Stomach (tissue), 4 donors: ENCODE measurements at regions not wholly inside any gene's neighbourhood (a gene's known extent, or its start where the extent isn't known, plus 50 kb on each side); places are given as distances from the start of the nearest gene placed in this dataset.

Experiments
- POLR2A ChIP-seq, 4 donors: fragments of 450-650 bp; IDR thresholded peaks; one replicate each; pipeline ENCODE4 v1.6.1; 2016; ENCODE audit warnings: antibody characterized with exemption in 4 of 4, control low read depth in 2 of 4, mild to moderate bottlenecking in 1 of 4, moderate library complexity in 1 of 4
- POLR2AphosphoS5 ChIP-seq, 3 donors: sonication (generic); formaldehyde crosslinking; IDR thresholded peaks; one replicate each; pipeline ENCODE4 v1.6.1; 2016; ENCODE audit warnings: antibody characterized with exemption in 3 of 3
- TF ChIP-seq, protein P1 (sequence below), 7 experiments: fragments of 450-650 bp in 4 of 7; fragments of 200-600 bp in 3 of 7; sonication (generic) in 3 of 7; IDR thresholded peaks; one replicate each; pipeline ENCODE4 v1.5.1; 2016 to 2019; ENCODE audit warnings: antibody characterized with exemption in 7 of 7, control low read depth in 2 of 7, mild to moderate bottlenecking in 1 of 7

DNA sequence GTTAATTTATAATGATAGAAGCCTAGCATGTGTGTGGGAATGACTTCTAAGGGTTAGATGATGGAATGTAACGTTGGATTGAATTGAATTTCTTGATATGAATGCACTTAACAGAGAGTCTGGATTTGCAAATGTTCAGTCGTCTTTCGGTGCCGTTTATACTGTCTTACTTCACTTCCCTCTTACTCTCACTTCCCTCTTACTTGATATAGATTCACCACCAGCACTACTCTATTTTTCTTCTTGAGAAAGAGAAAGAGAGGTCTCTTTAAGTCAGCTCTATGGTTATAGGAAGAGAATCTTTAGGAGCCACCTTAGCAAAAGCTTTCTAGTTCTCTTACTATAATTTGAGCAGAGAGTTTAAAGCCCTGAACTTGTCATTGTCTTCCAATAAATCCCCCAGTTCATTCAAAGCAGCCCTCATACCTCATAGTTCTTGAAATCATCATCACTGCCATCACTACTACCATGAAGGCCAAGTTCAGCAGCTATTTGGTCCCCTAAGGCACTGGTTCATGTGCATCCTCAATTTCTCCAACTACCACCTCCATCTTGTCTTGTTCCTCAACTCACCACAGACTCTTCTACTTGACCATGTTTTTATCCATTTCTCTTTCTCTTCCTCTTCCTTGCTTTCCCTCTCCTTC lies 501.7 kb upstream of the TCF4 start:
- TF ChIP-seq POLR2A (IDR thresholded peaks at IDR 0.05), result no peak
- TF ChIP-seq POLR2AphosphoS5 (IDR thresholded peaks at IDR 0.05), result no peak
- TF ChIP-seq, protein P1, sequence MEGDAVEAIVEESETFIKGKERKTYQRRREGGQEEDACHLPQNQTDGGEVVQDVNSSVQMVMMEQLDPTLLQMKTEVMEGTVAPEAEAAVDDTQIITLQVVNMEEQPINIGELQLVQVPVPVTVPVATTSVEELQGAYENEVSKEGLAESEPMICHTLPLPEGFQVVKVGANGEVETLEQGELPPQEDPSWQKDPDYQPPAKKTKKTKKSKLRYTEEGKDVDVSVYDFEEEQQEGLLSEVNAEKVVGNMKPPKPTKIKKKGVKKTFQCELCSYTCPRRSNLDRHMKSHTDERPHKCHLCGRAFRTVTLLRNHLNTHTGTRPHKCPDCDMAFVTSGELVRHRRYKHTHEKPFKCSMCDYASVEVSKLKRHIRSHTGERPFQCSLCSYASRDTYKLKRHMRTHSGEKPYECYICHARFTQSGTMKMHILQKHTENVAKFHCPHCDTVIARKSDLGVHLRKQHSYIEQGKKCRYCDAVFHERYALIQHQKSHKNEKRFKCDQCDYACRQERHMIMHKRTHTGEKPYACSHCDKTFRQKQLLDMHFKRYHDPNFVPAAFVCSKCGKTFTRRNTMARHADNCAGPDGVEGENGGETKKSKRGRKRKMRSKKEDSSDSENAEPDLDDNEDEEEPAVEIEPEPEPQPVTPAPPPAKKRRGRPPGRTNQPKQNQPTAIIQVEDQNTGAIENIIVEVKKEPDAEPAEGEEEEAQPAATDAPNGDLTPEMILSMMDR (IDR thresholded peaks at IDR 0.05), result no peak
